IMR-90 (cell line): ENCODE measurements at regions not wholly inside any gene's neighbourhood (a gene's known extent, or its start where the extent isn't known, plus 50 kb on each side); places are given as distances from the start of the nearest gene placed in this dataset.

ENCODE experiments used
- ATAC-seq: fragments of 200-7000 bp; cut with Tn5 transposase; 2 replicates; pipeline ENCODE4 v1.9.1; 2020; ENCODE audit warnings: low read depth, mild to moderate bottlenecking, moderate library complexity
- BruUV-seq: library from RNA; stranded (reverse); fragments of 400-500 nt; replicated peaks from 2 replicates; lab custom pipeline; 2021; lab: Mats Ljungman, UMichigan
- CTCF ChIA-PET: fragments of 300-600 bp; formaldehyde crosslinking; extraction: SDS; loops from one replicate; lab custom pipeline; 2021; ENCODE audit warnings: antibody characterized with exemption; lab: Yijun Ruan, JAX
- POLR2A ChIA-PET: fragments of 300-600 bp; sonication (Branson Sonifier 250); formaldehyde crosslinking; loops from one replicate; lab custom pipeline; 2022; ENCODE audit warnings: antibody characterized with exemption; ENCODE audit not compliant: unreplicated experiment; lab: Charles Lee
- DNase-seq: peaks from one replicate; pipeline ENCODE4 v3.0.0; 2013
- H2AFZ ChIP-seq: replicated peaks from 2 replicates; pipeline ENCODE3; 2013; ENCODE audit warnings: low read length, mild to moderate bottlenecking; ENCODE audit not compliant: poor library complexity
- H2AK5ac ChIP-seq: 2 replicates; pipeline ENCODE4 v1.6.1; 2013; ENCODE audit warnings: low read depth, low read length, inconsistent platforms
- H2AK9ac ChIP-seq: replicated peaks from 2 replicates; pipeline ENCODE3; 2013; ENCODE audit warnings: mild to moderate bottlenecking, low read depth, low read length, moderate library complexity; ENCODE audit not compliant: poor library complexity
- H2BK120ac ChIP-seq: 2 replicates; pipeline ENCODE4 v1.6.1; 2013; ENCODE audit warnings: low read depth, low read length, inconsistent platforms
- H2BK15ac ChIP-seq: 3 replicates; pipeline ENCODE4 v1.6.1; 2013; ENCODE audit warnings: low read depth, low read length, inconsistent platforms
- H2BK20ac ChIP-seq: 2 replicates; pipeline ENCODE4 v1.6.1; 2013; ENCODE audit warnings: low read depth, mild to moderate bottlenecking, inconsistent platforms, low read length, moderate library complexity
- H2BK5ac ChIP-seq: 2 replicates; pipeline ENCODE4 v1.6.1; 2013; ENCODE audit warnings: mild to moderate bottlenecking, low read depth, low read length, inconsistent platforms; ENCODE audit not compliant: poor library complexity, severe bottlenecking
- H3K14ac ChIP-seq: replicated peaks from 2 replicates; pipeline ENCODE4 v1.6.1; 2013; ENCODE audit warnings: low read depth, low read length, inconsistent platforms
- H3K18ac ChIP-seq: 2 replicates; pipeline ENCODE4 v1.6.1; 2013; ENCODE audit warnings: low read depth, low read length, control low read depth
- H3K23ac ChIP-seq: 2 replicates; pipeline ENCODE4 v1.6.1; 2013; ENCODE audit warnings: low read depth, low read length, inconsistent platforms
- H3K27ac ChIP-seq: 2 replicates; pipeline ENCODE4 v1.5.1; 2013; ENCODE audit warnings: mild to moderate bottlenecking, control low read depth, low read length; ENCODE audit not compliant: insufficient read depth
- H3K27me3 ChIP-seq: 2 replicates; pipeline ENCODE4 v1.6.1; 2013; ENCODE audit warnings: low read length; ENCODE audit not compliant: control insufficient read depth, insufficient read depth
- H3K36me3 ChIP-seq: 2 replicates; pipeline ENCODE4 v1.6.1; 2013; ENCODE audit warnings: low read length, mixed read lengths; ENCODE audit not compliant: control insufficient read depth, insufficient read depth
- H3K4ac ChIP-seq: 2 replicates; pipeline ENCODE4 v1.6.1; 2013; ENCODE audit warnings: low read depth, low read length, inconsistent platforms
- H3K4me1 ChIP-seq: 2 replicates; pipeline ENCODE4 v1.6.1; 2013; ENCODE audit warnings: low read length, mixed read lengths; ENCODE audit not compliant: control insufficient read depth, insufficient read depth
- H3K4me2 ChIP-seq: 2 replicates; pipeline ENCODE4 v1.6.1; 2013; ENCODE audit warnings: low read depth, mild to moderate bottlenecking, control low read depth, low read length, moderate library complexity
- H3K4me3 ChIP-seq: 2 replicates; pipeline ENCODE4 v1.5.1; 2013; ENCODE audit warnings: low read depth, mild to moderate bottlenecking, control low read depth, low read length, moderate library complexity; ENCODE audit not compliant: insufficient read depth
- H3K56ac ChIP-seq: 2 replicates; pipeline ENCODE4 v1.6.1; 2013; ENCODE audit warnings: low read length, inconsistent platforms; ENCODE audit not compliant: insufficient read depth; ENCODE audit errors: extremely low read depth
- H3K79me1 ChIP-seq, 2 experiments: 2 replicates each; pipeline ENCODE4 v1.6.1; 2013; ENCODE audit warnings: low read length in 2 of 2, inconsistent platforms in 1 of 2, low read depth in 1 of 2
- H3K9ac ChIP-seq: 2 replicates; pipeline ENCODE4 v1.6.1; 2013; ENCODE audit warnings: low read depth, low read length, control low read depth
- H3K9me1 ChIP-seq: 2 replicates; pipeline ENCODE4 v1.6.1; 2013; ENCODE audit warnings: low read length, inconsistent platforms; ENCODE audit not compliant: insufficient read depth
- H3K9me3 ChIP-seq: 2 replicates; pipeline ENCODE4 v1.6.1; 2013; ENCODE audit warnings: low read length; ENCODE audit not compliant: control insufficient read depth, insufficient read depth
- H4K20me1 ChIP-seq: 2 replicates; pipeline ENCODE4 v1.6.1; 2013; ENCODE audit warnings: low read length, inconsistent platforms; ENCODE audit not compliant: insufficient read depth
- H4K5ac ChIP-seq: 2 replicates; pipeline ENCODE4 v1.6.1; 2013; ENCODE audit warnings: mild to moderate bottlenecking, low read depth, low read length, control low read depth
- H4K8ac ChIP-seq, 2 experiments: 2 replicates each; pipeline ENCODE4 v1.6.1; 2013; ENCODE audit warnings: low read depth in 2 of 2, low read length in 2 of 2, control low read depth in 1 of 2, inconsistent platforms in 1 of 2
- H4K91ac ChIP-seq: 2 replicates; pipeline ENCODE4 v1.6.1; 2013; ENCODE audit warnings: low read depth, low read length, inconsistent platforms; ENCODE audit not compliant: insufficient read depth
- BHLHE40 ChIP-seq: fragments of 150-350 bp; IDR thresholded peaks from 2 replicates; pipeline ENCODE4 v1.6.1; 2016; ENCODE audit warnings: mild to moderate bottlenecking, low read depth, low read length
- CHD1 ChIP-seq: IDR thresholded peaks from 2 replicates; pipeline ENCODE4 v1.6.1; 2012; ENCODE audit warnings: low read depth, low read length, improper control_type of control experiment
- FOS ChIP-seq: fragments of 150-350 bp; IDR thresholded peaks from 2 replicates; pipeline ENCODE4 v1.6.1; 2016; ENCODE audit warnings: low read depth, low read length
- MAFK ChIP-seq: IDR thresholded peaks from 2 replicates; pipeline ENCODE4 v1.6.1; 2012; ENCODE audit warnings: low read depth, low read length, improper control_type of control experiment
- MXI1 ChIP-seq: IDR thresholded peaks from 2 replicates; pipeline ENCODE4 v1.6.1; 2012; ENCODE audit warnings: low read depth, mild to moderate bottlenecking, low read length, moderate library complexity, borderline replicate concordance
- POLR2A ChIP-seq: IDR thresholded peaks from 2 replicates; pipeline ENCODE4 v1.6.1; 2012; ENCODE audit warnings: mild to moderate bottlenecking, low read depth, low read length
- RAD21 ChIP-seq: IDR thresholded peaks from 2 replicates; pipeline ENCODE4 v1.6.1; 2012; ENCODE audit warnings: low read length, improper control_type of control experiment
- RCOR1 ChIP-seq: IDR thresholded peaks from 2 replicates; pipeline ENCODE4 v1.6.1; 2012; ENCODE audit warnings: mild to moderate bottlenecking, low read length, improper control_type of control experiment; ENCODE audit not compliant: insufficient replicate concordance
- RFX5 ChIP-seq: IDR thresholded peaks from 2 replicates; pipeline ENCODE4 v1.8.0; 2012; ENCODE audit warnings: low read depth, mild to moderate bottlenecking, low read length, moderate library complexity
- SMC3 ChIP-seq: fragments of 150-350 bp; IDR thresholded peaks from 2 replicates; pipeline ENCODE4 v1.6.1; 2016; ENCODE audit warnings: low read depth, mild to moderate bottlenecking, antibody characterized with exemption, low read length, moderate library complexity
- WGBS, 2 experiments: methylation state at CpG; one replicate each; pipeline versions ENCODE4 v1.1.5 to v1.1.7; 2013; ENCODE audit warnings: missing lambda C conversion rate in 2 of 2; ENCODE audit not compliant: insufficient read length in 1 of 2; ENCODE audit errors: extremely low coverage in 2 of 2; 5-methylcytosine and 5-hydroxymethylcytosine counted together
- dilution Hi-C: fragments of 300-500 bp; cut with HindIII; formaldehyde crosslinking; loops from one replicate; pipeline ENCODE4 v1.14.3; 2018; ENCODE audit warnings: low sequenced_read_pairs; ENCODE audit not compliant: unreplicated experiment
- in situ Hi-C: fragments of 300-500 bp; cut with MboI; formaldehyde crosslinking; loops from 3 replicates; pipeline ENCODE4 v1.14.3; 2019; ENCODE audit warnings: low sequenced_read_pairs, inconsistent platforms, mixed read lengths
- intact Hi-C: fragments of 100-400 bp; cut with micrococcal nuclease; formaldehyde crosslinking; loops from 2 replicates; pipeline ENCODE4 v1.10.0; 2022
- TF ChIP-seq, protein P1 (sequence below): conservative IDR thresholded peaks from 2 replicates; pipeline ENCODE4 v1.5.1; 2012; ENCODE audit warnings: mild to moderate bottlenecking, low read depth, low read length, improper control_type of control experiment
- TF ChIP-seq, protein P2 (sequence below): fragments of 150-350 bp; IDR thresholded peaks from 2 replicates; pipeline ENCODE4 v1.6.1; 2016; ENCODE audit warnings: low read depth, mild to moderate bottlenecking, low read length, moderate library complexity, borderline replicate concordance
- TF ChIP-seq, protein P3 (sequence below): fragments of 150-350 bp; IDR thresholded peaks from 2 replicates; pipeline ENCODE4 v1.6.1; 2017; ENCODE audit warnings: mild to moderate bottlenecking, antibody characterized with exemption, low read length, low read depth

DNA sequence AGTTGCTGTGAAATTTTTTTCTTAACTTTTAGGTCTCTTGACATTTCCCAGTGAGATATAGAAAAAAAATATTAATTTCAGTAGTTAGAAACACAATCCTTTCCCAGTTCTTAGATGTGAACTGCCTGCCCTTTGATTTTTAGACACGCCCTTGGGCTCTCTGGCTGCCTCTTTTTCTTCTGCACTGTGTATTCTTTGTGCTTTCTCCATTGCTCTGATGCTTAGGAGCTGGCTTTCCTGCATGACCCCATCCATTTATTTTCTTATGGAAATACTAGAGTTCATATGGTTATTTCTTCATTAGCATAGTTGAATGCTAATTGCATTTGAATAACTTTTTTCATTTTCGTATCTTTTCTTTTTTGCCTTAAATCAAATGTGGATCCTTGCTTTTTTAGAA lies 224.9 kb upstream of the SMIM31 start:
- peaks cover 8% of the 10 kb centered on the region for H3K9me3 ChIP-seq
- H3K14ac ChIP-seq: no peak overlapping the region
- intact Hi-C loops: no loop called here
- dilution Hi-C loops: no loop called here
- H4K20me1 ChIP-seq: no peaks in the 10 kb centered on the region
- no CpG with 5 or more reads among the region's 2 CpGs for WGBS, 2 experiments
- H4K91ac ChIP-seq: no peak overlapping the region
- H3K4me1 ChIP-seq: no peaks in the 10 kb centered on the region
- H2BK15ac ChIP-seq: no peak overlapping the region
- ATAC-seq (no peak), DNase-seq (no peak)
- H3K18ac ChIP-seq: no peak overlapping the region
- H3K4ac ChIP-seq: no peak overlapping the region
- H4K5ac ChIP-seq: no peak overlapping the region
- H4K8ac ChIP-seq: no peak overlapping the region
- TF ChIP-seq MAFK (no peak), BHLHE40 (no peak), RCOR1 (no peak), POLR2A (no peak), RFX5 (no peak), MXI1 (no peak), CHD1 (no peak), FOS (no peak), RAD21 (no peak), SMC3 (no peak)
- TF ChIP-seq, protein P1, sequence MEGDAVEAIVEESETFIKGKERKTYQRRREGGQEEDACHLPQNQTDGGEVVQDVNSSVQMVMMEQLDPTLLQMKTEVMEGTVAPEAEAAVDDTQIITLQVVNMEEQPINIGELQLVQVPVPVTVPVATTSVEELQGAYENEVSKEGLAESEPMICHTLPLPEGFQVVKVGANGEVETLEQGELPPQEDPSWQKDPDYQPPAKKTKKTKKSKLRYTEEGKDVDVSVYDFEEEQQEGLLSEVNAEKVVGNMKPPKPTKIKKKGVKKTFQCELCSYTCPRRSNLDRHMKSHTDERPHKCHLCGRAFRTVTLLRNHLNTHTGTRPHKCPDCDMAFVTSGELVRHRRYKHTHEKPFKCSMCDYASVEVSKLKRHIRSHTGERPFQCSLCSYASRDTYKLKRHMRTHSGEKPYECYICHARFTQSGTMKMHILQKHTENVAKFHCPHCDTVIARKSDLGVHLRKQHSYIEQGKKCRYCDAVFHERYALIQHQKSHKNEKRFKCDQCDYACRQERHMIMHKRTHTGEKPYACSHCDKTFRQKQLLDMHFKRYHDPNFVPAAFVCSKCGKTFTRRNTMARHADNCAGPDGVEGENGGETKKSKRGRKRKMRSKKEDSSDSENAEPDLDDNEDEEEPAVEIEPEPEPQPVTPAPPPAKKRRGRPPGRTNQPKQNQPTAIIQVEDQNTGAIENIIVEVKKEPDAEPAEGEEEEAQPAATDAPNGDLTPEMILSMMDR: no peak
- TF ChIP-seq, protein P2, sequence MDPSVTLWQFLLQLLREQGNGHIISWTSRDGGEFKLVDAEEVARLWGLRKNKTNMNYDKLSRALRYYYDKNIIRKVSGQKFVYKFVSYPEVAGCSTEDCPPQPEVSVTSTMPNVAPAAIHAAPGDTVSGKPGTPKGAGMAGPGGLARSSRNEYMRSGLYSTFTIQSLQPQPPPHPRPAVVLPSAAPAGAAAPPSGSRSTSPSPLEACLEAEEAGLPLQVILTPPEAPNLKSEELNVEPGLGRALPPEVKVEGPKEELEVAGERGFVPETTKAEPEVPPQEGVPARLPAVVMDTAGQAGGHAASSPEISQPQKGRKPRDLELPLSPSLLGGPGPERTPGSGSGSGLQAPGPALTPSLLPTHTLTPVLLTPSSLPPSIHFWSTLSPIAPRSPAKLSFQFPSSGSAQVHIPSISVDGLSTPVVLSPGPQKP: no peak
- TF ChIP-seq, protein P3, sequence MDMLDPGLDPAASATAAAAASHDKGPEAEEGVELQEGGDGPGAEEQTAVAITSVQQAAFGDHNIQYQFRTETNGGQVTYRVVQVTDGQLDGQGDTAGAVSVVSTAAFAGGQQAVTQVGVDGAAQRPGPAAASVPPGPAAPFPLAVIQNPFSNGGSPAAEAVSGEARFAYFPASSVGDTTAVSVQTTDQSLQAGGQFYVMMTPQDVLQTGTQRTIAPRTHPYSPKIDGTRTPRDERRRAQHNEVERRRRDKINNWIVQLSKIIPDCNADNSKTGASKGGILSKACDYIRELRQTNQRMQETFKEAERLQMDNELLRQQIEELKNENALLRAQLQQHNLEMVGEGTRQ: no peak
- no peaks in the 10 kb centered on the region for H3K79me1 ChIP-seq
- no peaks in the 10 kb centered on the region for H3K36me3 ChIP-seq
- ChIA-PET CTCF (no interaction called here), POLR2A (no interaction called here)
- H3K27me3 ChIP-seq: no peaks in the 10 kb centered on the region
- no peak overlapping the region for H3K23ac ChIP-seq
- H2BK120ac ChIP-seq: no peak overlapping the region
- no peak overlapping the region for H3K4me3 ChIP-seq
- no peak overlapping the region for H2BK20ac ChIP-seq
- no peak overlapping the region for H2AK5ac ChIP-seq
- no peak overlapping the region for H3K56ac ChIP-seq
- no TSS peak for BruUV-seq
- in situ Hi-C loops: no loop called here
- no peak overlapping the region for H3K9ac ChIP-seq
- H2AFZ ChIP-seq: no peak overlapping the region
- H3K9me1 ChIP-seq: no peaks in the 10 kb centered on the region
- no peak overlapping the region for H2BK5ac ChIP-seq
- no peak overlapping the region for H3K4me2 ChIP-seq
- no peak overlapping the region for H2AK9ac ChIP-seq
- H3K27ac ChIP-seq: no peak overlapping the region
